ENCODE measurements at regions not wholly inside any gene's neighbourhood (a gene's known extent, or its start where the extent isn't known, plus 50 kb on each side); places are given as distances from the start of the nearest gene placed in this dataset.
"Not testable (repeated sequence)": the region's sequence is repeated elsewhere in the genome, so short reads cannot be mapped to it uniquely, and the experiment has no call there.

- not testable (repeated sequence) for H3K4me3 Mint-ChIP-seq; H3K27me3 Mint-ChIP-seq; H3K36me3 Mint-ChIP-seq (ENCODE audit: low read depth); H3K27ac Mint-ChIP-seq; H3K9me3 Mint-ChIP-seq
- H3K4me1 Mint-ChIP-seq (ENCODE audit: low read depth) = peaks cover 23% of the 10 kb centered on the region
Measured at GRCh38 chrX:65870544-65870943, 169.3 kb downstream of the VSIG4 start.

GRCh38 chrX:65866773-65867172 is 173.1 kb downstream of the VSIG4 start:
- H3K27ac Mint-ChIP-seq = no peak overlapping the region
- H3K27me3 Mint-ChIP-seq = no peaks in the 10 kb centered on the region
- H3K36me3 Mint-ChIP-seq (ENCODE audit: low read depth) = no peaks in the 10 kb centered on the region
- H3K4me1 Mint-ChIP-seq (ENCODE audit: low read depth) = peaks cover 20% of the 10 kb centered on the region
- H3K9me3 Mint-ChIP-seq = peaks cover 4% of the 10 kb centered on the region
- H3K4me3 Mint-ChIP-seq = no peak overlapping the region

- H3K27me3 Mint-ChIP-seq = no peaks in the 10 kb centered on the region
- peak overlapping the region; percentile 58 for H3K27ac Mint-ChIP-seq
- H3K9me3 Mint-ChIP-seq = peaks cover 4% of the 10 kb centered on the region
- H3K36me3 Mint-ChIP-seq (ENCODE audit: low read depth) = no peaks in the 10 kb centered on the region
- H3K4me1 Mint-ChIP-seq (ENCODE audit: low read depth) = peaks cover 27% of the 10 kb centered on the region
- no peak overlapping the region for H3K4me3 Mint-ChIP-seq
Measured at GRCh38 chrX:65866146-65866545, 173.7 kb downstream of the VSIG4 start.

GRCh38 chrX:65862638-65863037 is 177.2 kb downstream of the VSIG4 start:
- Mint-ChIP-seq H3K27ac (no peak overlapping the region), H3K36me3 (ENCODE audit: low read depth) (no peaks in the 10 kb centered on the region)

DNA sequence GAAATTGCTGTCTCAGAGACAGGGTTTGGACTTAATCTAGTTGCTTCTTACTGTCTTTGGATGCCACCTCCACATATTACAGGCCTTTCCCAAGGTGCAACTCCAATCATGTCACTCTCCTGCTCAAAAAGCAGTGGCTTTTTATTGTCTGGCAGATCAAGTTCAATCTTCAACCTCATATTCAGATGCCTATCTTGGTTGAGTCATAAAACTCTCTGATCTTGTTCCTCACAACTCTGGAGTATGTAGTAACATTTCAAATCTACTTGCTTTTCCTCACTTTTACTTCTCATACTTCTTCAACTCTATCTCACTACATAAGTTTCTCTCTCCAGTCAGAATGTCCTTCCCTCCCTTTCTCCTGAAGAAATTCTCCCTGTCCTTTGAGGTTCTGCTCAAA is 180.6 kb downstream of the VSIG4 start:
- peaks cover 8% of the 10 kb centered on the region for H3K9me3 Mint-ChIP-seq
- H3K27ac Mint-ChIP-seq = no peak overlapping the region
- no peaks in the 10 kb centered on the region for H3K27me3 Mint-ChIP-seq
- peaks cover 31% of the 10 kb centered on the region for H3K4me1 Mint-ChIP-seq (ENCODE audit: low read depth)
- no peaks in the 10 kb centered on the region for H3K36me3 Mint-ChIP-seq (ENCODE audit: low read depth)
- H3K4me3 Mint-ChIP-seq = no peak overlapping the region

More at GRCh38 chrX:65862638-65863037, 177.2 kb downstream of the VSIG4 start:
- peaks cover 44% of the 10 kb centered on the region for H3K4me1 Mint-ChIP-seq (ENCODE audit: low read depth)
- no peak overlapping the region for H3K4me3 Mint-ChIP-seq
- H3K27me3 Mint-ChIP-seq = no peaks in the 10 kb centered on the region
- H3K9me3 Mint-ChIP-seq = peaks cover 1% of the 10 kb centered on the region

DNA sequence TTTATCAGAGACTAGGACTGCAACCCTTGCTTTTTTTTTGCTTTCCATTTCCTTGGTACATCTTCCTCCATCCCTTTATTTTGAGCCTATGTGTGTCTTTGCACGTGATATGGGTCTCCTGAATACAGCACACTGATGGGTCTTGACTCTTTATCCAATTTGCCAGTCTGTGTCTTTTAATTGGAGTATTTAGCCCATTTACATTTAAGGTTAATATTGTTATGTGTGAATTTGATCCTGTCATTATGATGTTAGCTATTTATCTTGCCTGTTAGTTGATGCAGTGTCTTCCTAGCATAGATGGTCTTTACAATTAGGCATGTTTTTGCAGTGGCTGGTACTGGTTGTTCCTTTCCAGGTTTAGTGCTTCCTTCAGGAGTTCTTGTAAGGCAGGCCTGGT is 185.4 kb downstream of the VSIG4 start:
- not testable (repeated sequence) for H3K4me3 Mint-ChIP-seq; H3K27me3 Mint-ChIP-seq; H3K4me1 Mint-ChIP-seq (ENCODE audit: low read depth); H3K27ac Mint-ChIP-seq; H3K9me3 Mint-ChIP-seq; H3K36me3 Mint-ChIP-seq (ENCODE audit: low read depth)

DNA sequence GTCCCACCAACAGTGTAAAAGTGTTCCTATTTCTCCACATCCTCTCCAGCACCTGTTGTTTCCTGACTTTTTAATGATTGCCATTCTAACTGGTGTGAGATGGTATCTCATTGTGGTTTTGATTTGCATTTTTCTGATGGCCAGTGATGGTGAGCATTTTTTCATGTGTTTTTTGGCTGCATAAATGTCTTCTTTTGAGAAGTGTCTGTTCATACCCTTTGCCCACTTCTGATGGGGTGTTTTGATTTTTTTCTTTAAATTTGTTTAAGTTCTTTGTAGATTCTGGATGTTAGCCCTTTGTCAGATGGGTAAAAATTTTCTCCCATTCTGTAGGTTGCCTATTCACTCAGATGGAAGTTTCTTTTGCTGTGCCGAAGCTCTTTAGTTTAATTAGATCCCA is 183.9 kb downstream of the MSN start:
- H3K36me3 Mint-ChIP-seq (ENCODE audit: low read depth); H3K27ac Mint-ChIP-seq; H3K9me3 Mint-ChIP-seq; H3K4me1 Mint-ChIP-seq (ENCODE audit: low read depth); H3K4me3 Mint-ChIP-seq; H3K27me3 Mint-ChIP-seq: not testable (repeated sequence)

GRCh38 chrX:65850821-65851220 is 183.4 kb downstream of the MSN start:
- H3K36me3 Mint-ChIP-seq (ENCODE audit: low read depth); H3K4me3 Mint-ChIP-seq; H3K9me3 Mint-ChIP-seq; H3K27me3 Mint-ChIP-seq; H3K27ac Mint-ChIP-seq; H3K4me1 Mint-ChIP-seq (ENCODE audit: low read depth): not testable (repeated sequence)

- Mint-ChIP-seq H3K36me3 (ENCODE audit: low read depth) (no peaks in the 10 kb centered on the region), H3K27me3 (no peaks in the 10 kb centered on the region), H3K4me3 (no peak overlapping the region), H3K27ac (no peak overlapping the region), H3K9me3 (no peaks in the 10 kb centered on the region), H3K4me1 (ENCODE audit: low read depth) (no peaks in the 10 kb centered on the region)
Measured at GRCh38 chrX:65846974-65847373, 179.5 kb downstream of the MSN start.

GRCh38 chrX:65841263-65841662 is 173.8 kb downstream of the MSN start:
- no peaks in the 10 kb centered on the region for H3K36me3 Mint-ChIP-seq (ENCODE audit: low read depth)
- no peak overlapping the region for H3K4me3 Mint-ChIP-seq
- no peaks in the 10 kb centered on the region for H3K9me3 Mint-ChIP-seq
- H3K27me3 Mint-ChIP-seq = no peaks in the 10 kb centered on the region
- H3K4me1 Mint-ChIP-seq (ENCODE audit: low read depth) = peaks cover 6% of the 10 kb centered on the region
- no peak overlapping the region for H3K27ac Mint-ChIP-seq

GRCh38 chrX:65838674-65839073 is 171.2 kb downstream of the MSN start:
- Mint-ChIP-seq H3K9me3 (no peaks in the 10 kb centered on the region), H3K36me3 (ENCODE audit: low read depth) (no peaks in the 10 kb centered on the region), H3K27me3 (no peaks in the 10 kb centered on the region), H3K4me1 (ENCODE audit: low read depth) (peaks cover 6% of the 10 kb centered on the region), H3K27ac (no peak overlapping the region), H3K4me3 (no peak overlapping the region)

GRCh38 chrX:65837875-65838549 is 170.6 kb downstream of the MSN start:
- H3K27ac Mint-ChIP-seq = no peak overlapping the region
- no peaks in the 10 kb centered on the region for H3K9me3 Mint-ChIP-seq
- H3K4me3 Mint-ChIP-seq = no peak overlapping the region
- H3K27me3 Mint-ChIP-seq = no peaks in the 10 kb centered on the region
- H3K36me3 Mint-ChIP-seq (ENCODE audit: low read depth) = no peaks in the 10 kb centered on the region
- H3K4me1 Mint-ChIP-seq (ENCODE audit: low read depth) = peaks cover 6% of the 10 kb centered on the region

DNA sequence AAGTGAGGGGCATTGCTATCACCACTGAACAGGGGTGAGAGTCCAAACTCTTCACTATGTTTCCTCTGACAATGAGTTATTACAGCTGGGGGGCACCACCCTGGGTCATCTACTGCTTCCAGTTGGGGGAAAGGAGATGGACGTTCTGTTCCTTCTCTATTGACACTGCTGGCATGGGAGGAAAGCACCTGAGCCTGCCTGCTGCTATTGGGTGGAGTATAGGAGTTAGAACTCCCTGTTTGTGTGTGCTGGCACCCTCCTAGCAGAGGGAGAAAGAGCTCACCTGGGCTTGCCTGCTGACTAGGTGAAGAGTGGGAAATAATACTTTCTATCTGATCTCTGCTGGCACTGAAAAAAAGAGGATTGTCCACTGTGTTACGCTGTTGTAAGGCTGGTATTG is 163.8 kb downstream of the MSN start:
- no peaks in the 10 kb centered on the region for H3K27me3 Mint-ChIP-seq
- no peaks in the 10 kb centered on the region for H3K36me3 Mint-ChIP-seq (ENCODE audit: low read depth)
- H3K4me3 Mint-ChIP-seq = no peak overlapping the region
- H3K4me1 Mint-ChIP-seq (ENCODE audit: low read depth) = no peaks in the 10 kb centered on the region
- no peak overlapping the region for H3K27ac Mint-ChIP-seq
- no peaks in the 10 kb centered on the region for H3K9me3 Mint-ChIP-seq

GRCh38 chrX:65828599-65828998 is 161.1 kb downstream of the MSN start:
- Mint-ChIP-seq H3K9me3 (no peaks in the 10 kb centered on the region), H3K4me1 (ENCODE audit: low read depth) (no peaks in the 10 kb centered on the region), H3K27ac (no peak overlapping the region), H3K36me3 (ENCODE audit: low read depth) (no peaks in the 10 kb centered on the region), H3K27me3 (no peaks in the 10 kb centered on the region), H3K4me3 (no peak overlapping the region)

DNA sequence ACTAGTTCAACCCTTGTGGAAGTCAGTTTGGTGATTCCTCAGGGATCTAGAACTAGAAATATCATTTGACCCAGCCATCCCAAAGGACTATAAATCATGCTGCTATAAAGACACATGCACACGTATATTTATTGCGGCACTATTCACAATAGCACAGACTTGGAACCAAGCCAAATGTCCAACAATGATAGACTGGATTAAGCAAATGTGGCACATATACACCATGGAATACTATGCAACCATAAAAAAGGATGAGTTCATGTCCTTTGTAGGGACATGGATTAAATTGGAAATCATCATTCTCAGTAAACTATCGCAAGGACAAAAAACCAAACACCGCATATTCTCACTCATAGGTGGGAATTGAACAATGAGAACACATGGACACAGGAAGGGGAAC is 157.8 kb downstream of the MSN start:
- not testable (repeated sequence) for H3K36me3 Mint-ChIP-seq (ENCODE audit: low read depth); H3K27me3 Mint-ChIP-seq; H3K27ac Mint-ChIP-seq; H3K4me1 Mint-ChIP-seq (ENCODE audit: low read depth); H3K9me3 Mint-ChIP-seq; H3K4me3 Mint-ChIP-seq

DNA sequence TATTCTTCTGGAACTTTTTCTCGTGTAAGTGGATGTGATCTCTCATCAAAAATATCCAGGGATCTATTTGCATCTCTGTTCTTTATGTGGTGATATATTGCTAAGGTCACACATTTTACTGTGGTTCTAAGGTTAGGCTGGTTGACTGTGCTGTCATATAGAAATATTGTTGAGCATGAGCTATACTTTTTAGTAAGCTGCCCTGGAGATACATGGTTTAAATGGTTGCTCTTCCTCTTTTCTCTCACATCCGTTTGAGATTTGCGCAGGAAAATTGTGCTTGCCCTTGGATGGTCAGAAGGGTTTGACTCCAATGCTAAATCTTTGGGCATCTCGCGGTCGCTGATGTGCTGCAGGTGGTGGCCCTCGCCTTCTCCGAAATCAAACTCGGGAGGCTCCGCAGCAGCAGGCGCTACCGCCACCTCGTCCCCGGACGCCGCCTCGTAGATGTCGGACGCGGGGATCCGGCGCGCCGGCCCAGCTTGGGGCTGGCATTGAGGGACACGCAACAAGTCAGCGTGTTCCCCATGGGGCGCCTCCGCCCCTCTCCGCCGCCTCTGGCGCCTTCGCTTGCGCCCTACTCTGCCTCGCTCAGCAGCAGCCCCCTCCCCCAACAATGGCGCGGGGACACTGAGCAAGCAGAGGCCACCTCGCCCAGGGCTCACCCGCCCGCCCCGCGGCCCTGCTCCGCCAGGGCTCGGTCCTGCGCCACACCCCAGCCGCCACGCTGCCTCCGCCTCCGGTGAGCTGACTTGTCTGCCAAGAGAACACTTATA is 154.5 kb downstream of the MSN start:
- peak overlapping the region; percentile 68 for H3K4me3 Mint-ChIP-seq
- H3K9me3 Mint-ChIP-seq = no peaks in the 10 kb centered on the region
- peak overlapping the region; percentile 70 for H3K27ac Mint-ChIP-seq
- H3K36me3 Mint-ChIP-seq (ENCODE audit: low read depth) = no peaks in the 10 kb centered on the region
- H3K4me1 Mint-ChIP-seq (ENCODE audit: low read depth) = peaks cover 8% of the 10 kb centered on the region
- peaks cover 3% of the 10 kb centered on the region for H3K27me3 Mint-ChIP-seq
